ENCODE measurements at regions not wholly inside any gene's neighbourhood (a gene's known extent, or its start where the extent isn't known, plus 50 kb on each side); places are given as distances from the start of the nearest gene placed in this dataset.

GRCh38 chr13:103515410-103515809 lies 449.2 kb upstream of the SLC10A2 start:
- Histone ChIP-seq H3K4me1 (no peaks in the 10 kb centered on the region), H3K9me3 (no peaks in the 10 kb centered on the region), H3K27ac (replicated peaks in 1 of 4) (no peak overlapping the region), H3K36me3 (no peaks in the 10 kb centered on the region), H3K4me3 (no peak overlapping the region), H3K27me3 (no peaks in the 10 kb centered on the region)
- TF ChIP-seq POLR2A (IDR thresholded peaks at IDR 0.05; ENCODE audit: low read depth) = no peak
- no peak for TF ChIP-seq POLR2AphosphoS5 (IDR thresholded peaks at IDR 0.05)
- no peak for TF ChIP-seq EP300 (IDR thresholded peaks at IDR 0.05)
- TF ChIP-seq CTCF (IDR thresholded peaks at IDR 0.05) = no peak
- 74% methylated on average over 3 of the region's 3 CpGs for WGBS
- DNase-seq (ENCODE audit: extremely low spot score) = no peak
- intact Hi-C loops (cut with DNase I) = no loop called here

GRCh38 chr13:103514619-103515018 lies 448.4 kb upstream of the SLC10A2 start:
- no peak for TF ChIP-seq EP300 (IDR thresholded peaks at IDR 0.05)
- intact Hi-C loops (cut with DNase I) = no loop called here

GRCh38 chr13:103514188-103514587 lies 448.0 kb upstream of the SLC10A2 start:
- DNase-seq (ENCODE audit: extremely low spot score) = no peak
- Histone ChIP-seq H3K4me1 (no peaks in the 10 kb centered on the region), H3K4me3 (no peak overlapping the region), H3K36me3 (no peaks in the 10 kb centered on the region), H3K9me3 (no peaks in the 10 kb centered on the region), H3K27me3 (no peaks in the 10 kb centered on the region), H3K27ac (replicated peaks in 1 of 4) (no peak overlapping the region)
- intact Hi-C loops (cut with DNase I) = no loop called here
- 93% methylated on average over 1 of the region's 1 CpG for WGBS
- TF ChIP-seq EP300 (IDR thresholded peaks at IDR 0.05) (no peak), POLR2AphosphoS5 (IDR thresholded peaks at IDR 0.05) (no peak), POLR2A (IDR thresholded peaks at IDR 0.05; ENCODE audit: low read depth) (no peak), CTCF (IDR thresholded peaks at IDR 0.05) (no peak)

More at GRCh38 chr13:103514619-103515018, 448.4 kb upstream of the SLC10A2 start:
- 34% methylated on average over 2 of the region's 2 CpGs for WGBS
- no peak overlapping the region for H3K27ac ChIP-seq (replicated peaks in 1 of 4)
- no peaks in the 10 kb centered on the region for H3K9me3 ChIP-seq
- H3K36me3 ChIP-seq = no peaks in the 10 kb centered on the region
- H3K4me3 ChIP-seq = no peak overlapping the region
- H3K27me3 ChIP-seq = no peaks in the 10 kb centered on the region
- H3K4me1 ChIP-seq = no peaks in the 10 kb centered on the region
- DNase-seq (ENCODE audit: extremely low spot score) = no peak

GRCh38 chr13:103510007-103510535 lies 443.9 kb upstream of the SLC10A2 start:
- DNase-seq (ENCODE audit: extremely low spot score) = no peak
- no peak overlapping the region for H3K27ac ChIP-seq (replicated peaks in 1 of 4)
- H3K4me3 ChIP-seq = no peak overlapping the region
- no peaks in the 10 kb centered on the region for H3K27me3 ChIP-seq
- H3K4me1 ChIP-seq = no peaks in the 10 kb centered on the region
- 79% methylated on average over 13 of the region's 13 CpGs for WGBS
- intact Hi-C loops (cut with DNase I) = no loop called here
- TF ChIP-seq CTCF (IDR thresholded peaks at IDR 0.05) = no peak
- no peak for TF ChIP-seq POLR2A (IDR thresholded peaks at IDR 0.05; ENCODE audit: low read depth)
- no peak for TF ChIP-seq EP300 (IDR thresholded peaks at IDR 0.05)
- TF ChIP-seq POLR2AphosphoS5 (IDR thresholded peaks at IDR 0.05) = no peak
- H3K36me3 ChIP-seq = no peaks in the 10 kb centered on the region
- no peaks in the 10 kb centered on the region for H3K9me3 ChIP-seq

GRCh38 chr13:103497404-103497803 lies 431.2 kb upstream of the SLC10A2 start:
- 85% methylated on average over 1 of the region's 1 CpG for WGBS
- no peaks in the 10 kb centered on the region for H3K27me3 ChIP-seq
- H3K9me3 ChIP-seq = no peaks in the 10 kb centered on the region
- TF ChIP-seq EP300 (IDR thresholded peaks at IDR 0.05) (no peak), CTCF (IDR thresholded peaks at IDR 0.05) (no peak), POLR2AphosphoS5 (IDR thresholded peaks at IDR 0.05) (no peak), POLR2A (IDR thresholded peaks at IDR 0.05; ENCODE audit: low read depth) (no peak)
- H3K36me3 ChIP-seq = no peaks in the 10 kb centered on the region
- H3K4me3 ChIP-seq = no peak overlapping the region
- H3K27ac ChIP-seq (replicated peaks in 1 of 4) = no peak overlapping the region
- intact Hi-C loops (cut with DNase I) = no loop called here
- H3K4me1 ChIP-seq = no peaks in the 10 kb centered on the region
- no peak for DNase-seq (ENCODE audit: extremely low spot score)

Data from esophagus muscularis mucosa (tissue), 4 donors.